ENCODE measurements at regions not wholly inside any gene's neighbourhood (a gene's known extent, or its start where the extent isn't known, plus 50 kb on each side); places are given as distances from the start of the nearest gene placed in this dataset.

DNA sequence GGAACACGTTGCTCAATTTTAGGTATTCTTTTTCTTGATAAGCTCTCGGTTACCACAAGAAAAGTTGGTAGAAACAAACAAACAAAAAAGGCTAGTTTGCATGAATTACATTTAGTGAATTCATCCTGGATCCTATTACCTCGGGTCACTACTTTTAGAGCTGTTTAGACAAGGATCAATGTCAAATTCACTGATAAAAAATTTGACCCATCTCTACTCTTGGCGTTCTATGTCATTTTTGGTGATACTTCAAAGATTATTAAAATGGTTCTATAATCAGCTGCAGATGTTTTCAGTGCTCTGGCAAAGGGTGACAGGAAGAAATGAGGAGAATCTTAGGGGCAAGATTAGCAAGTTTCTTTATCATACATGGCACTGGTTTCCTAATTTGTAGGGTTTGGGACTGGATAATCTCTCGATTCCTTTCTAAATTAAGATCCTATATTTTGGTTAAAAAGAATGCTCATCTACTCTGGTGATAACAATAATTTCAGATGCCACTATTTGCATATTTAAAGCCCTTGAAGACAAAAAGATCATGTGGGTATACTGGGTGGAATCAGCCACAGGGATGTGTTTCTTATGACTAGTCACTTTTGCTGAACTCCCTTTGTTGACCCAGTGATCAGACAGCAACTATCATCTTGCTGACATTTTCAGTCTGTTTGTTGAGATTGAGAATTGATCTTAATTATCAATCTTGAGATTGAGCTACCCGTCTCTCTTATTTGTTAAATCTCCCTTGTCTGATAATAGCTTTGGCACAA lies 442.9 kb downstream of the AASDHPPT start:
- ATAC-seq: peak; percentile 29; the same call in 1 of the 2 replicates
- H3K4me3 ChIP-seq (ENCODE audit: low read length): no peak overlapping the region
- H3K27ac ChIP-seq (ENCODE audit: low read length): no peak overlapping the region; the same call in 1 of the 2 replicates
- ChIA-PET POLR2A (ENCODE audit: unreplicated experiment) (interaction anchor here (0.7 kb wide), 2 partner anchors 9 to 171 kb away, joined by 3 to 6 read pairs; no protein-coding TSS in a partner anchor), CTCF (no interaction called here)
- H3K9me3 ChIP-seq (ENCODE audit: low read length): no peaks in the 10 kb centered on the region
- TF ChIP-seq, protein P1, sequence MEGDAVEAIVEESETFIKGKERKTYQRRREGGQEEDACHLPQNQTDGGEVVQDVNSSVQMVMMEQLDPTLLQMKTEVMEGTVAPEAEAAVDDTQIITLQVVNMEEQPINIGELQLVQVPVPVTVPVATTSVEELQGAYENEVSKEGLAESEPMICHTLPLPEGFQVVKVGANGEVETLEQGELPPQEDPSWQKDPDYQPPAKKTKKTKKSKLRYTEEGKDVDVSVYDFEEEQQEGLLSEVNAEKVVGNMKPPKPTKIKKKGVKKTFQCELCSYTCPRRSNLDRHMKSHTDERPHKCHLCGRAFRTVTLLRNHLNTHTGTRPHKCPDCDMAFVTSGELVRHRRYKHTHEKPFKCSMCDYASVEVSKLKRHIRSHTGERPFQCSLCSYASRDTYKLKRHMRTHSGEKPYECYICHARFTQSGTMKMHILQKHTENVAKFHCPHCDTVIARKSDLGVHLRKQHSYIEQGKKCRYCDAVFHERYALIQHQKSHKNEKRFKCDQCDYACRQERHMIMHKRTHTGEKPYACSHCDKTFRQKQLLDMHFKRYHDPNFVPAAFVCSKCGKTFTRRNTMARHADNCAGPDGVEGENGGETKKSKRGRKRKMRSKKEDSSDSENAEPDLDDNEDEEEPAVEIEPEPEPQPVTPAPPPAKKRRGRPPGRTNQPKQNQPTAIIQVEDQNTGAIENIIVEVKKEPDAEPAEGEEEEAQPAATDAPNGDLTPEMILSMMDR (conservative IDR thresholded peaks at IDR 0.05; ENCODE audit: low read depth, low read length): no peak
- TF ChIP-seq EZH2 (IDR thresholded peaks at IDR 0.05; ENCODE audit: low read length, unreplicated experiment) (no peak), EZH2phosphoT487 (IDR thresholded peaks at IDR 0.05; ENCODE audit: borderline replicate concordance, low read length) (no peak)
- no TSS peak for BruUV-seq (replicated peaks)
- H3K9me2 ChIP-seq (replicated peaks; ENCODE audit: low read length): no peaks in the 10 kb centered on the region
- no peak overlapping the region for H2AFZ ChIP-seq (ENCODE audit: low read length)
- no peaks in the 10 kb centered on the region for H3K27me3 ChIP-seq (ENCODE audit: low read length)
- no peaks in the 10 kb centered on the region for H3K36me3 ChIP-seq (ENCODE audit: low read depth, low read length)
- no peaks in the 10 kb centered on the region for H3F3A ChIP-seq (ENCODE audit: low read length, unreplicated experiment)
- no peaks in the 10 kb centered on the region for H3K79me2 ChIP-seq (ENCODE audit: low read length)
- intact Hi-C loops (cut with micrococcal nuclease): no loop called here
- no peak overlapping the region for H3K9ac ChIP-seq (ENCODE audit: low read length)
- H3K4me1 ChIP-seq (ENCODE audit: insufficient read depth, low read length): peaks cover 7% of the 10 kb centered on the region; the same call in 1 of the 2 replicates
- H4K20me1 ChIP-seq (ENCODE audit: low read length): no peaks in the 10 kb centered on the region
- no peak overlapping the region for H3K4me2 ChIP-seq (ENCODE audit: low read length)
- peak; percentile 35 for DNase-seq

DNA sequence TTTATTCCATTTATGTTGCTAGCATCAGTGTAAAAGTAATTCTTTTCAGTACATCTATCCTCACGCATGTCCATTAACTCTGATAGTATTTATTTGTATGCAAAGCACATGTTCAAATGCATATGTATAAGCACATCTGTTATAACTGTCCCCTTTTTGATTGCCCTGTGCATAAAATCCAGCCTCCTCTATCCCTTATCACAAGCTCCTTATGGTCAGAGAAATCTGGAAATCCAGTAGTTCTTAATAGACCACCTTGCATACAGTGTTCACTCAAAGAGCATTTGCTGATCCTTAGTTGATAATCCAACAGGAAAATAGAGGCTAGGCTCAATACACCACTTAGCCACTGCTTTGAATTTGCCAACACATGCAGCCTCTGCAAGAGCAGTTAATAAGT lies 443.5 kb downstream of the AASDHPPT start:
- Histone ChIP-seq H3F3A (ENCODE audit: low read length, unreplicated experiment) (no peaks in the 10 kb centered on the region), H3K79me2 (ENCODE audit: low read length) (no peaks in the 10 kb centered on the region), H3K27me3 (ENCODE audit: low read length) (no peaks in the 10 kb centered on the region), H4K20me1 (ENCODE audit: low read length) (no peaks in the 10 kb centered on the region), H3K36me3 (ENCODE audit: low read depth, low read length) (no peaks in the 10 kb centered on the region), H3K4me3 (ENCODE audit: low read length) (no peak overlapping the region), H3K4me2 (ENCODE audit: low read length) (no peak overlapping the region), H3K4me1 (ENCODE audit: insufficient read depth, low read length) (peaks cover 7% of the 10 kb centered on the region; the same call in 1 of the 2 replicates), H3K27ac (ENCODE audit: low read length) (no peak overlapping the region), H3K9me3 (ENCODE audit: low read length) (no peaks in the 10 kb centered on the region), H2AFZ (ENCODE audit: low read length) (no peak overlapping the region), H3K9me2 (replicated peaks; ENCODE audit: low read length) (no peaks in the 10 kb centered on the region), H3K9ac (ENCODE audit: low read length) (no peak overlapping the region)
- POLR2A ChIA-PET (ENCODE audit: unreplicated experiment): interaction anchor here (0.7 kb wide), 2 partner anchors 9 to 170 kb away, joined by 3 to 6 read pairs; no protein-coding TSS in a partner anchor
- intact Hi-C loops (cut with micrococcal nuclease): no loop called here
- DNase-seq (no peak), ATAC-seq (no peak)
- no TSS peak for BruUV-seq (replicated peaks)
- CTCF ChIA-PET: no interaction called here
- TF ChIP-seq EZH2phosphoT487 (IDR thresholded peaks at IDR 0.05; ENCODE audit: borderline replicate concordance, low read length) (no peak), EZH2 (IDR thresholded peaks at IDR 0.05; ENCODE audit: low read length, unreplicated experiment) (no peak)
- TF ChIP-seq, protein P1 (conservative IDR thresholded peaks at IDR 0.05; ENCODE audit: low read depth, low read length): no peak

GRCh38 chr11:106523171-106523570 lies 445.7 kb downstream of the AASDHPPT start:
- Histone ChIP-seq H3K9ac (ENCODE audit: low read length) (no peak overlapping the region), H3K27me3 (ENCODE audit: low read length) (no peaks in the 10 kb centered on the region), H3K9me3 (ENCODE audit: low read length) (no peaks in the 10 kb centered on the region), H3K4me3 (ENCODE audit: low read length) (no peak overlapping the region), H3K4me1 (ENCODE audit: insufficient read depth, low read length) (peaks cover 7% of the 10 kb centered on the region; the same call in 1 of the 2 replicates), H3K9me2 (replicated peaks; ENCODE audit: low read length) (no peaks in the 10 kb centered on the region), H2AFZ (ENCODE audit: low read length) (no peak overlapping the region), H3F3A (ENCODE audit: low read length, unreplicated experiment) (no peaks in the 10 kb centered on the region), H3K79me2 (ENCODE audit: low read length) (no peaks in the 10 kb centered on the region), H3K36me3 (ENCODE audit: low read depth, low read length) (no peaks in the 10 kb centered on the region), H3K27ac (ENCODE audit: low read length) (no peak overlapping the region), H4K20me1 (ENCODE audit: low read length) (no peaks in the 10 kb centered on the region), H3K4me2 (ENCODE audit: low read length) (no peak overlapping the region)
- TF ChIP-seq, protein P1 (conservative IDR thresholded peaks at IDR 0.05; ENCODE audit: low read depth, low read length): no peak
- TF ChIP-seq EZH2 (IDR thresholded peaks at IDR 0.05; ENCODE audit: low read length, unreplicated experiment) (no peak), EZH2phosphoT487 (IDR thresholded peaks at IDR 0.05; ENCODE audit: borderline replicate concordance, low read length) (no peak)
- intact Hi-C loops (cut with micrococcal nuclease): no loop called here
- DNase-seq (no peak), ATAC-seq (no peak)
- no TSS peak for BruUV-seq (replicated peaks)
- ChIA-PET POLR2A (ENCODE audit: unreplicated experiment) (no interaction called here), CTCF (no interaction called here)

All from PC-3 (cell line).